ENCODE measurements at regions not wholly inside any gene's neighbourhood (a gene's known extent, or its start where the extent isn't known, plus 50 kb on each side); places are given as distances from the start of the nearest gene placed in this dataset.

DNA sequence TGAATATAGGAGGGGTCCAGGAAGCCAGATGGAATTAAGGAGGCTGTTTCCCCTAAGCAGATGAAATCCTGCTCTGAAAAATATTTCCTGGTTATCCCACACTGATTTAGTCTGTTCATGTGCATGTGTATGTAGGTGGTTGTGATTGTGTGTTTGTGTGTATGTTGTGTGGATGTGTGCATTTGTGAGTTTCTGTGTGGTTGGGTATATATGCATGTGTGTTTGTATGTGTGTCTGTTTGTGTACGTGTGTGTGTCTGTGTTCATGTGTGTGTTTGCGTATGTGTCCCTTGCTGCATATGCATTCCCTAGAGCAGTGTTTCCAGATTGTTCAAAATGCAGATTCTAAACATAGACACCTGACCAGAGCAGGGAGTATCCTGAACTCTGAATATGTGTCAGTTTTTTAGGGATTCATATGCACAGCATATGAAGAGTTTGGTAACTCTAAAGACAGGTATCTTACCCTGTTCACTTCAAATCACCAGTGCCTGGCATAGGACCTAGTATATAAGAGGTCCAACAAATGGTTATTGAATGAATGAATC is 239.8 kb downstream of the MAFB start:
- 89% methylated on average over 2 of the region's 2 CpGs; no CpG with 5 or more reads in 1 of the 2 experiments for WGBS, 2 experiments (ENCODE audit: extremely low coverage in 1 of 2, insufficient coverage in 1 of 2, insufficient read length in 1 of 2, insufficient replicate concordance in 2 of 2, low coverage in 1 of 2, low lambda C conversion rate in 2 of 2, missing lambda C conversion rate in 1 of 2)
- CTCF ChIA-PET (ENCODE audit: partially characterized antibody) = interaction anchor here (0.8 to 1.1 kb wide), 2 partner anchors 12 to 104 kb away, joined by 3 to 4 read pairs; no protein-coding TSS in a partner anchor

More for the DNA sequence above, 239.8 kb downstream of the MAFB start:
- no peak overlapping the region for H3K4me3 ChIP-seq (ENCODE audit: extremely low read depth in 1 of 4, insufficient read depth in 2 of 4, low read depth in 3 of 4, low read length in 4 of 4)
- H3K36me3 ChIP-seq (ENCODE audit: control insufficient read depth in 2 of 4, insufficient read depth in 4 of 4, low read length in 3 of 4) = no peaks in the 10 kb centered on the region
- no peak overlapping the region for H3K18ac ChIP-seq (ENCODE audit: extremely low read depth, low read length)
- no peaks in the 10 kb centered on the region for H3K27me3 ChIP-seq (replicated peaks in 1 of 4; ENCODE audit: control insufficient read depth in 3 of 4, extremely low read depth in 1 of 4, insufficient read depth in 3 of 4, low read length in 3 of 4)
- no peak overlapping the region for H4K91ac ChIP-seq (replicated peaks; ENCODE audit: insufficient read length, low read length)
- H3K4ac ChIP-seq (replicated peaks; ENCODE audit: insufficient read length, low read depth, low read length) = no peak overlapping the region
- H3K79me2 ChIP-seq (ENCODE audit: control insufficient read depth in 1 of 2, insufficient read depth in 2 of 2, low read length in 2 of 2) = no peaks in the 10 kb centered on the region
- peaks cover 0 to 4% (median 0%) of the 10 kb centered on the region in 4 experiments; a peak in 2 of 7 replicates for H3K4me1 ChIP-seq (replicated peaks in 1 of 4; ENCODE audit: control insufficient read depth in 3 of 4, insufficient read depth in 4 of 4, low read length in 3 of 4)
- no peak overlapping the region for H4K8ac ChIP-seq (ENCODE audit: extremely low read depth, insufficient read depth, low read length)
- DNase-seq (ENCODE audit: low read depth in 1 of 2, low spot score in 2 of 2) (no peak), FAIRE-seq (no peak)
- H2AK5ac ChIP-seq (ENCODE audit: low read depth, low read length) = no peak overlapping the region
- H4K20me1 ChIP-seq (replicated peaks in 1 of 2; ENCODE audit: control insufficient read depth in 1 of 2, insufficient read depth in 2 of 2, low read length in 2 of 2) = no peaks in the 10 kb centered on the region
- no peak overlapping the region for H4K5ac ChIP-seq (ENCODE audit: insufficient read length, low read depth, low read length)
- no peak overlapping the region for H3K9ac ChIP-seq (replicated peaks in 1 of 4; ENCODE audit: extremely low read depth in 1 of 4, low read depth in 3 of 4, low read length in 3 of 4)
- peak overlapping the region; percentile 40; the same call in 1 of the 2 replicates for H2BK12ac ChIP-seq (ENCODE audit: low read depth, low read length)
- H3K9me3 ChIP-seq (ENCODE audit: insufficient read depth in 2 of 2, low read depth in 1 of 2, low read length in 1 of 2) = peaks cover 0 to 3% of the 10 kb centered on the region in 2 experiments; a peak in 2 of 4 replicates
- H2AFZ ChIP-seq (ENCODE audit: low read length) = no peak overlapping the region
- no peak overlapping the region for H3K56ac ChIP-seq (replicated peaks; ENCODE audit: insufficient read length, low read depth, low read length)
- no peak overlapping the region for H2BK20ac ChIP-seq (ENCODE audit: low read length)
- H2BK15ac ChIP-seq (ENCODE audit: low read length) = no peak overlapping the region
- TF ChIP-seq RAD21 (IDR thresholded peaks at IDR 0.05 in 1 of 2, conservative IDR thresholded peaks at IDR 0.05 in 1 of 2; ENCODE audit: low read depth in 2 of 2, low read length in 2 of 2) = no peak
- no peak for TF ChIP-seq PHF8 (conservative IDR thresholded peaks at IDR 0.05; ENCODE audit: low read depth, low read length)
- TF ChIP-seq RFX5 (IDR thresholded peaks at IDR 0.05; ENCODE audit: borderline replicate concordance, low read depth, low read length) = no peak
- no peak for TF ChIP-seq POLR2AphosphoS5 (IDR thresholded peaks at IDR 0.05; ENCODE audit: low read depth, low read length)
- TF ChIP-seq EGR1 (IDR thresholded peaks at IDR 0.05; ENCODE audit: borderline replicate concordance, low read depth, low read length) = no peak
- TF ChIP-seq KDM1A (IDR thresholded peaks at IDR 0.05; ENCODE audit: borderline replicate concordance, low read length) = no peak
- TF ChIP-seq JUND (IDR thresholded peaks at IDR 0.05; ENCODE audit: low read length) = no peak
- no peak for TF ChIP-seq TAF7 (optimal IDR thresholded peaks at IDR 0.05; ENCODE audit: borderline replicate concordance, low read depth, low read length)
- H3K79me1 ChIP-seq (ENCODE audit: low read depth, low read length) = no peaks in the 10 kb centered on the region
- H3K23me2 ChIP-seq (ENCODE audit: low read depth, low read length) = no peaks in the 10 kb centered on the region
- H2BK120ac ChIP-seq (replicated peaks; ENCODE audit: low read depth, low read length) = no peak overlapping the region
- no peak overlapping the region for H3K4me2 ChIP-seq (ENCODE audit: insufficient read depth in 1 of 2, low read depth in 2 of 2, low read length in 2 of 2)
- POLR2A ChIA-PET (ENCODE audit: partially characterized antibody) = interaction anchor here (1.0 to 1.2 kb wide), 2 partner anchors 13 to 173 kb away, joined by 3 read pairs; no protein-coding TSS in a partner anchor
- no peak overlapping the region for H2BK5ac ChIP-seq (ENCODE audit: low read depth, low read length)
- no peak overlapping the region for H3K27ac ChIP-seq (ENCODE audit: low read depth, low read length)
- no peak overlapping the region for H3K14ac ChIP-seq (ENCODE audit: insufficient read length)
- no peak overlapping the region for H3K23ac ChIP-seq (ENCODE audit: insufficient read length)
